Breast epithelium (tissue), 3 donors: ENCODE measurements at regions not wholly inside any gene's neighbourhood (a gene's known extent, or its start where the extent isn't known, plus 50 kb on each side); places are given as distances from the start of the nearest gene placed in this dataset.

ENCODE experiments used
- CTCF ChIP-seq, 3 donors: fragments of 450-650 bp; IDR thresholded peaks; one replicate each; pipeline ENCODE4 v1.5.1; 2016 to 2017; ENCODE audit warnings: antibody characterized with exemption in 3 of 3, mild to moderate bottlenecking in 3 of 3, moderate library complexity in 3 of 3
- POLR2A ChIP-seq: fragments of 450-650 bp; IDR thresholded peaks from one replicate; pipeline ENCODE4 v1.6.1; 2016; ENCODE audit warnings: antibody characterized with exemption, mild to moderate bottlenecking, moderate library complexity
- POLR2AphosphoS5 ChIP-seq, 3 donors: sonication (generic); formaldehyde crosslinking; IDR thresholded peaks; one replicate each; pipeline ENCODE4 v1.6.1; 2017; ENCODE audit warnings: antibody characterized with exemption in 3 of 3

- TF ChIP-seq CTCF (IDR thresholded peaks at IDR 0.05) (no peak), POLR2A (no peak), POLR2AphosphoS5 (IDR thresholded peaks at IDR 0.05) (no peak)
These were observed 403.5 kb upstream of the LUZP2 start for GRCh38 chr11:24093375-24093774.
